ENCODE measurements at regions not wholly inside any gene's neighbourhood (a gene's known extent, or its start where the extent isn't known, plus 50 kb on each side); places are given as distances from the start of the nearest gene placed in this dataset.
A peak's percentile ranks its signal among the peaks of the same experiment; 100 is the strongest.
"Not testable (repeated sequence)": the region's sequence is repeated elsewhere in the genome, so short reads cannot be mapped to it uniquely, and the experiment has no call there.

GRCh38 chr17:16888413-16889087 lies 83.4 kb downstream of the TNFRSF13B start:
- no peak for DNase-seq (ENCODE audit: low spot score in 2 of 2)
- no peak for ATAC-seq
- no peaks in the 10 kb centered on the region for H3K36me3 Mint-ChIP-seq
- H3K27ac Mint-ChIP-seq, result no peak overlapping the region
- H3K4me1 Mint-ChIP-seq, result peaks cover 13% of the 10 kb centered on the region
- H3K4me3 Mint-ChIP-seq, result no peak overlapping the region
- H3K9me3 Mint-ChIP-seq, result no peaks in the 10 kb centered on the region

GRCh38 chr17:16887523-16888095 lies 84.3 kb downstream of the TNFRSF13B start:
- Mint-ChIP-seq H3K4me3 (no peak overlapping the region), H3K36me3 (no peaks in the 10 kb centered on the region), H3K27ac (no peak overlapping the region), H3K9me3 (no peaks in the 10 kb centered on the region), H3K4me1 (peaks cover 13% of the 10 kb centered on the region)
- no peak for ATAC-seq
- DNase-seq (ENCODE audit: low spot score in 2 of 2), result no peak

GRCh38 chr17:16886655-16887322 lies 85.1 kb downstream of the TNFRSF13B start:
- Mint-ChIP-seq H3K4me1 (peaks cover 13% of the 10 kb centered on the region), H3K27ac (peak overlapping the region; percentile 35), H3K4me3 (no peak overlapping the region), H3K9me3 (no peaks in the 10 kb centered on the region), H3K36me3 (no peaks in the 10 kb centered on the region)
- ATAC-seq, result peak; percentile 89
- peak in 1 of 2 donors; percentile 52 for DNase-seq (ENCODE audit: low spot score in 2 of 2)

- not testable (repeated sequence) for H3K27ac Mint-ChIP-seq; ATAC-seq; H3K9me3 Mint-ChIP-seq; H3K4me3 Mint-ChIP-seq; H3K36me3 Mint-ChIP-seq; DNase-seq (ENCODE audit: low spot score in 2 of 2)
- peaks cover 13% of the 10 kb centered on the region for H3K4me1 Mint-ChIP-seq
These were observed 86.7 kb downstream of the TNFRSF13B start for GRCh38 chr17:16885204-16885603.

GRCh38 chr17:16882926-16883265 lies 89.0 kb downstream of the TNFRSF13B start:
- peaks cover 13% of the 10 kb centered on the region for H3K4me1 Mint-ChIP-seq
- not testable (repeated sequence) for H3K4me3 Mint-ChIP-seq; DNase-seq (ENCODE audit: low spot score in 2 of 2); H3K36me3 Mint-ChIP-seq; ATAC-seq; H3K27ac Mint-ChIP-seq; H3K9me3 Mint-ChIP-seq

GRCh38 chr17:16882243-16882925 lies 89.5 kb downstream of the TNFRSF13B start:
- no peak overlapping the region for H3K27ac Mint-ChIP-seq
- no peak for DNase-seq (ENCODE audit: low spot score in 2 of 2)
- ATAC-seq, result no peak
- H3K9me3 Mint-ChIP-seq, result no peaks in the 10 kb centered on the region
- H3K4me1 Mint-ChIP-seq, result peaks cover 13% of the 10 kb centered on the region
- H3K4me3 Mint-ChIP-seq, result no peak overlapping the region
- no peaks in the 10 kb centered on the region for H3K36me3 Mint-ChIP-seq

GRCh38 chr17:16881239-16881924 lies 90.5 kb downstream of the TNFRSF13B start:
- Mint-ChIP-seq H3K27ac (no peak overlapping the region), H3K9me3 (no peaks in the 10 kb centered on the region), H3K4me3 (no peak overlapping the region), H3K36me3 (no peaks in the 10 kb centered on the region), H3K4me1 (peaks cover 4% of the 10 kb centered on the region)
- DNase-seq (ENCODE audit: low spot score in 2 of 2), result no peak
- no peak for ATAC-seq

GRCh38 chr17:16880843-16881230 lies 91.1 kb downstream of the TNFRSF13B start:
- DNase-seq (ENCODE audit: low spot score in 2 of 2) (no peak), ATAC-seq (no peak)
- H3K9me3 Mint-ChIP-seq, result no peaks in the 10 kb centered on the region
- no peak overlapping the region for H3K4me3 Mint-ChIP-seq
- no peaks in the 10 kb centered on the region for H3K4me1 Mint-ChIP-seq
- H3K36me3 Mint-ChIP-seq, result no peaks in the 10 kb centered on the region
- H3K27ac Mint-ChIP-seq, result no peak overlapping the region

- peak; percentile 26 for ATAC-seq
- H3K9me3 Mint-ChIP-seq, result no peaks in the 10 kb centered on the region
- no peaks in the 10 kb centered on the region for H3K4me1 Mint-ChIP-seq
These were observed 91.6 kb downstream of the TNFRSF13B start for GRCh38 chr17:16880121-16880842.

GRCh38 chr17:16879686-16880085 lies 92.2 kb downstream of the TNFRSF13B start:
- no peaks in the 10 kb centered on the region for H3K36me3 Mint-ChIP-seq
- ATAC-seq, result no peak
- H3K9me3 Mint-ChIP-seq, result no peaks in the 10 kb centered on the region
- no peak overlapping the region for H3K4me3 Mint-ChIP-seq
- H3K27ac Mint-ChIP-seq, result no peak overlapping the region
- no peak for DNase-seq (ENCODE audit: low spot score in 2 of 2)
- no peaks in the 10 kb centered on the region for H3K4me1 Mint-ChIP-seq

More at GRCh38 chr17:16880121-16880842, 91.6 kb downstream of the TNFRSF13B start:
- DNase-seq (ENCODE audit: low spot score in 2 of 2), result no peak
- Mint-ChIP-seq H3K27ac (no peak overlapping the region), H3K36me3 (no peaks in the 10 kb centered on the region), H3K4me3 (no peak overlapping the region)

- H3K4me1 Mint-ChIP-seq, result no peaks in the 10 kb centered on the region
- ATAC-seq (no peak), DNase-seq (ENCODE audit: low spot score in 2 of 2) (no peak)
- no peaks in the 10 kb centered on the region for H3K36me3 Mint-ChIP-seq
- H3K27ac Mint-ChIP-seq, result no peak overlapping the region
- no peak overlapping the region for H3K4me3 Mint-ChIP-seq
- H3K9me3 Mint-ChIP-seq, result no peaks in the 10 kb centered on the region
These were observed 93.3 kb downstream of the TNFRSF13B start for GRCh38 chr17:16878606-16879005.

GRCh38 chr17:16878084-16878483 lies 93.8 kb downstream of the TNFRSF13B start:
- no peak overlapping the region for H3K4me3 Mint-ChIP-seq
- no peaks in the 10 kb centered on the region for H3K36me3 Mint-ChIP-seq
- no peak for DNase-seq (ENCODE audit: low spot score in 2 of 2)
- no peaks in the 10 kb centered on the region for H3K9me3 Mint-ChIP-seq
- H3K27ac Mint-ChIP-seq, result no peak overlapping the region
- H3K4me1 Mint-ChIP-seq, result no peaks in the 10 kb centered on the region
- no peak for ATAC-seq

GRCh38 chr17:16877099-16877498 lies 94.8 kb downstream of the TNFRSF13B start:
- Mint-ChIP-seq H3K9me3 (no peaks in the 10 kb centered on the region), H3K4me1 (no peaks in the 10 kb centered on the region), H3K27ac (no peak overlapping the region), H3K4me3 (no peak overlapping the region), H3K36me3 (no peaks in the 10 kb centered on the region)
- DNase-seq (ENCODE audit: low spot score in 2 of 2), result no peak
- ATAC-seq, result no peak

GRCh38 chr17:16875662-16876061 lies 96.3 kb downstream of the TNFRSF13B start:
- H3K4me1 Mint-ChIP-seq, result no peaks in the 10 kb centered on the region
- DNase-seq (ENCODE audit: low spot score in 2 of 2), result no peak
- no peaks in the 10 kb centered on the region for H3K36me3 Mint-ChIP-seq
- no peak overlapping the region for H3K27ac Mint-ChIP-seq
- ATAC-seq, result no peak
- H3K4me3 Mint-ChIP-seq, result no peak overlapping the region
- H3K9me3 Mint-ChIP-seq, result no peaks in the 10 kb centered on the region

GRCh38 chr17:16874216-16874615 lies 97.7 kb downstream of the TNFRSF13B start:
- not testable (repeated sequence) for H3K27ac Mint-ChIP-seq, H3K4me1 Mint-ChIP-seq, H3K36me3 Mint-ChIP-seq

More at GRCh38 chr17:16874216-16874615, 97.7 kb downstream of the TNFRSF13B start:
- H3K4me3 Mint-ChIP-seq; ATAC-seq; DNase-seq (ENCODE audit: low spot score in 2 of 2); H3K9me3 Mint-ChIP-seq: not testable (repeated sequence)
